Keratinocyte (primary cell): ENCODE measurements at regions not wholly inside any gene's neighbourhood (a gene's known extent, or its start where the extent isn't known, plus 50 kb on each side); places are given as distances from the start of the nearest gene placed in this dataset.

ENCODE experiments used
- DNase-seq: peaks from one replicate; pipeline ENCODE4 v3.0.0-alpha.2; 2011; ENCODE audit warnings: low read depth, missing footprints, low spot score
- FAIRE-seq: peaks from 2 replicates; lab custom pipeline; 2011; peaks lifted over from hg19 to GRCh38; lab: Jason Lieb, UNC
- H2AFZ ChIP-seq: 2 replicates; pipeline ENCODE4 v1.6.0; 2012; ENCODE audit warnings: low read length, control low read depth, inconsistent platforms; ENCODE audit not compliant: control insufficient read depth
- H3K27ac ChIP-seq: 2 replicates; pipeline ENCODE4 v1.5.1; 2011; ENCODE audit warnings: low read length; ENCODE audit not compliant: control insufficient read depth, insufficient read depth
- H3K27me3 ChIP-seq: 3 replicates; pipeline ENCODE4 v1.6.0; 2011; ENCODE audit warnings: low read length; ENCODE audit not compliant: control insufficient read depth, insufficient read depth; ENCODE audit errors: extremely low read depth
- H3K36me3 ChIP-seq, 2 experiments: 2 replicates in 1 of 2; 3 replicates in 1 of 2; pipeline ENCODE4 v1.5.1; 2011; ENCODE audit warnings: low read length in 2 of 2, mild to moderate bottlenecking in 1 of 2; ENCODE audit not compliant: control insufficient read depth in 2 of 2, insufficient read depth in 2 of 2; ENCODE audit errors: extremely low read depth in 1 of 2
- H3K4me1 ChIP-seq: 3 replicates; pipeline ENCODE4 v1.5.1; 2011; ENCODE audit warnings: low read length; ENCODE audit not compliant: control insufficient read depth, insufficient read depth; ENCODE audit errors: extremely low read depth
- H3K4me2 ChIP-seq: 3 replicates; pipeline ENCODE4 v1.6.0; 2011; ENCODE audit warnings: low read depth, low read length; ENCODE audit not compliant: control insufficient read depth, insufficient read depth; ENCODE audit errors: extremely low read depth
- H3K4me3 ChIP-seq, 3 experiments: fragments of 200-600 bp in 1 of 3; sonication (generic) in 1 of 3; 2 replicates in 2 of 3; 3 replicates in 1 of 3; pipeline ENCODE4 v1.5.1; 2011 to 2016; ENCODE audit warnings: low read length in 3 of 3, mild to moderate bottlenecking in 3 of 3, control low read depth in 2 of 3, inconsistent platforms in 1 of 3, low read depth in 1 of 3, mixed read lengths in 1 of 3, mixed run types in 1 of 3, moderate library complexity in 1 of 3; ENCODE audit not compliant: control insufficient read depth in 2 of 3, insufficient read depth in 2 of 3; ENCODE audit errors: extremely low read depth in 1 of 3
- H3K79me2 ChIP-seq: 2 replicates; pipeline ENCODE4 v1.6.0; 2012; ENCODE audit warnings: low read length; ENCODE audit not compliant: control insufficient read depth, insufficient read depth
- H3K9ac ChIP-seq: 3 replicates; pipeline ENCODE4 v1.6.0; 2011; ENCODE audit warnings: low read length; ENCODE audit not compliant: control insufficient read depth, insufficient read depth; ENCODE audit errors: extremely low read depth
- H3K9me1 ChIP-seq: 3 replicates; pipeline ENCODE4 v1.6.0; 2011; ENCODE audit warnings: low read length; ENCODE audit not compliant: control insufficient read depth, insufficient read depth; ENCODE audit errors: extremely low read depth
- H3K9me3 ChIP-seq: 2 replicates; pipeline ENCODE4 v1.5.1; 2012; ENCODE audit warnings: low read depth, low read length; ENCODE audit not compliant: control insufficient read depth
- H4K20me1 ChIP-seq: 3 replicates; pipeline ENCODE4 v1.6.0; 2011; ENCODE audit warnings: low read length; ENCODE audit not compliant: control insufficient read depth, insufficient read depth; ENCODE audit errors: extremely low read depth
- EZH2 ChIP-seq: IDR thresholded peaks from one replicate; pipeline ENCODE4 v1.6.1; 2012; ENCODE audit warnings: inconsistent platforms, mild to moderate bottlenecking, low read length, moderate library complexity
- dilution Hi-C: fragments of 300-500 bp; cut with MboI; formaldehyde crosslinking; loops from one replicate; pipeline ENCODE4 v1.7.0; 2020; ENCODE audit warnings: low sequenced_read_pairs; ENCODE audit not compliant: extremely low pct_ligation_motif_present
- TF ChIP-seq, protein P1 (sequence below), 3 experiments: IDR thresholded peaks in 1 of 3; conservative IDR thresholded peaks in 1 of 3; optimal IDR thresholded peaks in 1 of 3; 2 replicates in 2 of 3; 3 replicates in 1 of 3; pipeline versions ENCODE3 to v1.5.1; 2011; ENCODE audit warnings: low read length in 3 of 3, mild to moderate bottlenecking in 3 of 3, moderate library complexity in 2 of 3, control low read depth in 1 of 3, inconsistent platforms in 1 of 3; ENCODE audit not compliant: insufficient read depth in 2 of 3; ENCODE audit errors: extremely low read depth in 1 of 3

DNA sequence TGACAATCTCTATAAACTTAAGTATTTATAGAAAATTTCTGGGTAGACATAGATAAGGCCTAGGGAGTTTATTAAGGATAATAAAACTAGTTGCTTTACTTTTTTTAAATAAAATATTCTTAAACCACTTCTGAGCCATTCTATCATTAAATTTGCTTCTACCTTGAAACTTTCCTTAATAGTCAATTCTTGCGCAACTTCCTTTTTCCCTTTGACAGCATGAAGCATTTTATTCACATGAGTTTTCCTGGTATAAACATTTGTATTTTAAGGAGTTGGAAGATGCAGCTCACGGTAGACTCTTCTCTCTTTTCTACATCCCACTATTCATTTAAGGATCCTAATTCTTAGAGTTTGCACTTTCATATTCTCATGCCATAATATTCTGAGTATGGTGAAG is 75.8 kb upstream of the DPH5 start:
- no peak for DNase-seq

DNA sequence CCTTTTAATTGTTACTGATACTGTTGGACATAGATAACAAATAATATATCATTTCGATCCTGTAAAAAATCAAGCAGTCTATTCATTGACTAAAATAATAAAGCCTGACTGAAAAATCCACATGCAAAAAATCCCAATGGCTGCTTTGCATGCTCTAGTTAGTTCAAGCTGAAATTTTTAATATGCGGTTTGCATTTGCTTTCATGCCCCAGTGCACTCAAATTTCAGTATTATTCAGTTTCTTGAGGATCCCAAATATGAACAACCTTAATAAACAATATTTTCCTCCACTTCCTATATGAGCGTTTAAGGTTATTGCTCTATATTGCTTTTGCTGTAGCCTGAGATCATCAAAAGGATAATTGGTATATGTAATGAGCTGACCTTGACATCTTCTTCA is 75.1 kb upstream of the DPH5 start:
- Histone ChIP-seq H3K9me3 (no peaks in the 10 kb centered on the region), H2AFZ (no peak overlapping the region), H3K27me3 (no peaks in the 10 kb centered on the region), H3K4me2 (no peak overlapping the region), H3K79me2 (no peaks in the 10 kb centered on the region), H3K36me3 (no peaks in the 10 kb centered on the region), H3K4me3 (no peak overlapping the region), H3K27ac (no peak overlapping the region), H3K9me1 (no peaks in the 10 kb centered on the region), H3K9ac (no peak overlapping the region), H4K20me1 (no peaks in the 10 kb centered on the region), H3K4me1 (no peaks in the 10 kb centered on the region)
- TF ChIP-seq, protein P1, sequence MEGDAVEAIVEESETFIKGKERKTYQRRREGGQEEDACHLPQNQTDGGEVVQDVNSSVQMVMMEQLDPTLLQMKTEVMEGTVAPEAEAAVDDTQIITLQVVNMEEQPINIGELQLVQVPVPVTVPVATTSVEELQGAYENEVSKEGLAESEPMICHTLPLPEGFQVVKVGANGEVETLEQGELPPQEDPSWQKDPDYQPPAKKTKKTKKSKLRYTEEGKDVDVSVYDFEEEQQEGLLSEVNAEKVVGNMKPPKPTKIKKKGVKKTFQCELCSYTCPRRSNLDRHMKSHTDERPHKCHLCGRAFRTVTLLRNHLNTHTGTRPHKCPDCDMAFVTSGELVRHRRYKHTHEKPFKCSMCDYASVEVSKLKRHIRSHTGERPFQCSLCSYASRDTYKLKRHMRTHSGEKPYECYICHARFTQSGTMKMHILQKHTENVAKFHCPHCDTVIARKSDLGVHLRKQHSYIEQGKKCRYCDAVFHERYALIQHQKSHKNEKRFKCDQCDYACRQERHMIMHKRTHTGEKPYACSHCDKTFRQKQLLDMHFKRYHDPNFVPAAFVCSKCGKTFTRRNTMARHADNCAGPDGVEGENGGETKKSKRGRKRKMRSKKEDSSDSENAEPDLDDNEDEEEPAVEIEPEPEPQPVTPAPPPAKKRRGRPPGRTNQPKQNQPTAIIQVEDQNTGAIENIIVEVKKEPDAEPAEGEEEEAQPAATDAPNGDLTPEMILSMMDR (optimal IDR thresholded peaks at IDR 0.05 in 1 of 3, IDR thresholded peaks at IDR 0.05 in 1 of 3, conservative IDR thresholded peaks at IDR 0.05 in 1 of 3; ENCODE audit: extremely low read depth in 1 of 3, insufficient read depth in 2 of 3, low read length in 3 of 3) = no peak
- no peak for TF ChIP-seq EZH2
- dilution Hi-C loops = no loop called here
- FAIRE-seq (no peak), DNase-seq (no peak)

More for the DNA sequence above, 75.8 kb upstream of the DPH5 start:
- Histone ChIP-seq H3K9me1 (no peaks in the 10 kb centered on the region), H3K4me3 (no peak overlapping the region), H3K9me3 (no peaks in the 10 kb centered on the region), H3K4me2 (no peak overlapping the region), H4K20me1 (no peaks in the 10 kb centered on the region), H3K27ac (no peak overlapping the region), H3K27me3 (no peaks in the 10 kb centered on the region), H3K36me3 (no peaks in the 10 kb centered on the region), H3K79me2 (no peaks in the 10 kb centered on the region), H2AFZ (no peak overlapping the region), H3K4me1 (no peaks in the 10 kb centered on the region), H3K9ac (no peak overlapping the region)
- TF ChIP-seq, protein P1 (optimal IDR thresholded peaks at IDR 0.05 in 1 of 3, IDR thresholded peaks at IDR 0.05 in 1 of 3, conservative IDR thresholded peaks at IDR 0.05 in 1 of 3; ENCODE audit: extremely low read depth in 1 of 3, insufficient read depth in 2 of 3, low read length in 3 of 3) = no peak
- TF ChIP-seq EZH2 = no peak
- no peak for FAIRE-seq
- dilution Hi-C loops = no loop called here
